HUES6 (cell line): ENCODE measurements at regions not wholly inside any gene's neighbourhood (a gene's known extent, or its start where the extent isn't known, plus 50 kb on each side); places are given as distances from the start of the nearest gene placed in this dataset.

Experiments
- H3K27ac ChIP-seq: 2 replicates; pipeline ENCODE4 v1.7.0; 2013; ENCODE audit warnings: low read depth, mild to moderate bottlenecking, low read length, inconsistent platforms
- H3K27me3 ChIP-seq: 2 replicates; pipeline ENCODE4 v1.6.1; 2013; ENCODE audit warnings: low read length; ENCODE audit not compliant: control insufficient read depth, insufficient read depth
- H3K36me3 ChIP-seq: 2 replicates; pipeline ENCODE4 v1.6.1; 2013; ENCODE audit warnings: low read length; ENCODE audit not compliant: control insufficient read depth, insufficient read depth
- H3K4me1 ChIP-seq: 2 replicates; pipeline ENCODE4 v1.6.1; 2013; ENCODE audit warnings: low read length; ENCODE audit not compliant: control insufficient read depth, insufficient read depth
- H3K4me3 ChIP-seq: 2 replicates; pipeline ENCODE4 v1.5.1; 2013; ENCODE audit warnings: low read depth, low read length
- H3K9ac ChIP-seq: one replicate; pipeline ENCODE4 v1.6.1; 2013; ENCODE audit warnings: mild to moderate bottlenecking, low read length
- H3K9me3 ChIP-seq: 2 replicates; pipeline ENCODE4 v1.6.1; 2013; ENCODE audit warnings: low read depth, low read length; ENCODE audit not compliant: control insufficient read depth, insufficient read depth

- Histone ChIP-seq H3K4me1 (peaks cover 31% of the 10 kb centered on the region), H3K27ac (no peak overlapping the region), H3K4me3 (no peak overlapping the region), H3K27me3 (no peaks in the 10 kb centered on the region), H3K9ac (no peak overlapping the region), H3K36me3 (no peaks in the 10 kb centered on the region), H3K9me3 (no peaks in the 10 kb centered on the region)
Observed at GRCh38 chr5:88556406-88556805, 287.8 kb upstream of the TMEM161B start.

GRCh38 chr5:88555674-88556073 lies 287.0 kb upstream of the TMEM161B start:
- Histone ChIP-seq H3K36me3 (no peaks in the 10 kb centered on the region), H3K27me3 (no peaks in the 10 kb centered on the region), H3K4me3 (no peak overlapping the region), H3K4me1 (peaks cover 31% of the 10 kb centered on the region), H3K9me3 (no peaks in the 10 kb centered on the region), H3K9ac (no peak overlapping the region), H3K27ac (no peak overlapping the region)

GRCh38 chr5:88553986-88554385 lies 285.3 kb upstream of the TMEM161B start:
- Histone ChIP-seq H3K27me3 (no peaks in the 10 kb centered on the region), H3K27ac (no peak overlapping the region), H3K9ac (no peak overlapping the region), H3K9me3 (no peaks in the 10 kb centered on the region), H3K36me3 (no peaks in the 10 kb centered on the region), H3K4me1 (peaks cover 31% of the 10 kb centered on the region), H3K4me3 (no peak overlapping the region)

DNA sequence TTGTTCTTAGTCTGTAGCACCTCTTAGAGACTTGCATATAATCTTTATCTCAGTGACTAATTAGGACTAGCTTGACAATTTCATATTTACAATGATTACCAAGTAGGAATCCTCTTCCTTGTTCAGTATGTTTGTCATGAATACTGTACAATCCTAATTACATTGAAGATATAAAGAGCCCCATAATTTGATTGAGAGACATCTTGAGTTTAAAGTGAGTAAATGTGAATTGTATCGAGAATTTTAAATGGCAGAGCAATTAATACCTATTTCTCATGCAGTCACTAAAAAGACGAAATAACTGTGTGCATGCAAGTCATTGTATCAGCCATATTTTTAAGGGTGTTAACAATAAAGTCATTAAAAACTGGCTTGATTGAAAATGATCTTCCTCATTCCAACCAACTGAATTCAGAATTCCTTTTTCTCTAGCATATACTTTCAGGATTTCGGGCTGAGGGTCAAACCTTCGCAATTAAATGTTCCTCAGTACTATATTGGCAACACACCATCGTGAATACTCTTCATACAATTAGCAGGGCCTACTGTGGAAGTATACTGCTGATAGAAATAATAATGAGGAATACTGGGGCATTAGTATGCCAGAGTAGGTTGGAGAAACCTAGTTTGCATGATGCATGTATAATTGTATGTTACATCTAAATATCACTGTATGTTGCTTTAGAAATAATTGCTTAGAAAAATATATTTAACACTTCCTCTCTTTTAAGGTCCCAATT lies 284.7 kb upstream of the TMEM161B start:
- Histone ChIP-seq H3K27ac (no peak overlapping the region), H3K4me3 (no peak overlapping the region), H3K9ac (no peak overlapping the region), H3K4me1 (peaks cover 30% of the 10 kb centered on the region), H3K36me3 (no peaks in the 10 kb centered on the region), H3K9me3 (no peaks in the 10 kb centered on the region), H3K27me3 (no peaks in the 10 kb centered on the region)

GRCh38 chr5:88552426-88552825 lies 283.8 kb upstream of the TMEM161B start:
- Histone ChIP-seq H3K27ac (no peak overlapping the region), H3K4me3 (no peak overlapping the region)

DNA sequence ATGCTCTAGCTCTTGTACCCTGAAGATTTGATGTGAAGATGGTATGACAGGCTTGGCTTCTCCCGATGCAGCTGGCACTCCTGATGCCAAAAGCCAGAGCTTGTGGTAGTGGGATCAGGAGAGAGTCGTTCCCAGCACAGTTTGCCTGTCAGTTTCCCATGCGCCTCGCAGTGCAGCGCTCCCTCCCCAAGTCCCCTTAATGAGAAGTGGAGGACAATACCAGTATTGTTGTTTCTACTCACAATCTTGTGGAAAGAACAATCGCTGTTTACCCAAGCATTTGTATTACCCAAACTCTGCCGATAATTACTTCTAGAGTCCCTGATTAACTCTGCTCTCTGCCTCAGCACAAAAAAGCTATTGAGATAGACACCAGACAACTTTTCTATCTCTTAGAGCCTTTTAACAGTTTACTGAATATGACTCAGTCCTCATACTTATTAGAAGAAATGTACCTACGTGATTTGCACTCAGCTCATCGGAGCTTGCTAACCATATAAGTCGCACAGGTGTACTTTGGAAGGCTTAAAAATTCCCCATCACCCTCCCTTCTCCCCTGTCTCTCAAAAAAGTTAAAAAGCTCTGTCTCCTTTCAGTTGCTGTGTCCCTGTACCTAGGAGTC lies 283.2 kb upstream of the TMEM161B start:
- H3K36me3 ChIP-seq, result no peaks in the 10 kb centered on the region
- H3K4me3 ChIP-seq, result no peak overlapping the region
- no peaks in the 10 kb centered on the region for H3K27me3 ChIP-seq
- H3K9ac ChIP-seq, result no peak overlapping the region
- no peak overlapping the region for H3K27ac ChIP-seq
- no peaks in the 10 kb centered on the region for H3K9me3 ChIP-seq
- peaks cover 24% of the 10 kb centered on the region for H3K4me1 ChIP-seq

More at GRCh38 chr5:88552426-88552825, 283.8 kb upstream of the TMEM161B start:
- Histone ChIP-seq H3K9me3 (no peaks in the 10 kb centered on the region), H3K9ac (no peak overlapping the region), H3K27me3 (no peaks in the 10 kb centered on the region), H3K36me3 (no peaks in the 10 kb centered on the region), H3K4me1 (peaks cover 25% of the 10 kb centered on the region)

DNA sequence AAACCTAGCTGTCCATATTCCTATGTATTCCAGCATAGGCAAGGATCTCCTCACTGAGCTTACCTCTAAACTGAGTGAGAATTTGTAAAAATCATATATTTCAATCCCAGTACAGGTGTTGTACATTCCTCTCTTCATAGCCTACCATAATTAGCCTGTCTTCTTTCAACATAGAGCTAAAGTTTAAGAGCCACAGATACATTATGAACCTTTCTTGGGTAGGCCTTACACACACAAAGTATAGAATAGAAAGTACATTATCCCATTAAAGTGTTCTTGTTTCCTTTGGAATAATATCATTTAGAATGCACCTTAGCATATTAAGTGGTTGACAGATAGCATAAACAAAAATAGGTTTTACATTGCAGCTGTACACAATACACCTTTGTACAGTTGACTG lies 282.1 kb upstream of the TMEM161B start:
- Histone ChIP-seq H3K4me3 (no peak overlapping the region), H3K27ac (no peak overlapping the region), H3K27me3 (no peaks in the 10 kb centered on the region), H3K9me3 (no peaks in the 10 kb centered on the region), H3K4me1 (peaks cover 13% of the 10 kb centered on the region), H3K9ac (no peak overlapping the region), H3K36me3 (no peaks in the 10 kb centered on the region)

DNA sequence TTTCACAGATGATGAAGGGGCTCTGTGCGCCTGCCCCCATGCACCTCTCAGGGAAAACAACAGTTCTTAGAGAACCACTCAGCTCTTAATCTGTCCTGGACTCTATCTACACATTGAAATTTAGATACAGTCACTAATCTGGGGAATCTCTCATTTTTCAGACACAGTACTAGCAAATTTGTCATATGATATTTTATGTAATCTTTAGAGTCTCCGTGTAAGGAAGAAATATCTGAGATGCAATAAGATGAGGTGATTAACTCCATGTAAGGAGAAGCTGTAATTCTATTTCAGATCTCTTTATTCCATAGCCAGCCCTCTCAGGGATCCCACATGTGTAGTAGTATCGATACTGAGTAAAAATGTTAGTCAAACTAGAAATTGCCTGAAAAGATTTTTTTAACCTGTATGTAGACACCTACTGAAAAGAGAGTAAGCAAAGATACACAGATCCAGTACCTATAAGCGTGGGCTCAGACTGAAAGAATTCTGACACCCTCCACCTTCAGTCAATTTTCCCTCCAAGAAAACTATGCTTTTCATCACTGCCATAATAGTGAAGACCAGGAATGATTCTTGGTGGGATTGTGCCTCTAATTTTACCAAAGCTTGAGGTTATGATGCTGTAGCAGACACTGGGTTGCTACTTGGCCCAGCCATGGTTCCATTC lies 279.6 kb upstream of the TMEM161B start:
- no peak overlapping the region for H3K4me3 ChIP-seq
- H3K27ac ChIP-seq, result no peak overlapping the region
- peaks cover 8% of the 10 kb centered on the region; the same call in 1 of the 2 replicates for H3K4me1 ChIP-seq
- no peaks in the 10 kb centered on the region for H3K36me3 ChIP-seq
- no peak overlapping the region for H3K9ac ChIP-seq
- H3K9me3 ChIP-seq, result no peaks in the 10 kb centered on the region
- H3K27me3 ChIP-seq, result no peaks in the 10 kb centered on the region

- Histone ChIP-seq H3K27me3 (no peaks in the 10 kb centered on the region), H3K4me3 (no peak overlapping the region), H3K36me3 (no peaks in the 10 kb centered on the region), H3K9ac (no peak overlapping the region), H3K9me3 (no peaks in the 10 kb centered on the region), H3K27ac (no peak overlapping the region), H3K4me1 (no peaks in the 10 kb centered on the region)
Observed at GRCh38 chr5:88545338-88545737, 276.7 kb upstream of the TMEM161B start.

DNA sequence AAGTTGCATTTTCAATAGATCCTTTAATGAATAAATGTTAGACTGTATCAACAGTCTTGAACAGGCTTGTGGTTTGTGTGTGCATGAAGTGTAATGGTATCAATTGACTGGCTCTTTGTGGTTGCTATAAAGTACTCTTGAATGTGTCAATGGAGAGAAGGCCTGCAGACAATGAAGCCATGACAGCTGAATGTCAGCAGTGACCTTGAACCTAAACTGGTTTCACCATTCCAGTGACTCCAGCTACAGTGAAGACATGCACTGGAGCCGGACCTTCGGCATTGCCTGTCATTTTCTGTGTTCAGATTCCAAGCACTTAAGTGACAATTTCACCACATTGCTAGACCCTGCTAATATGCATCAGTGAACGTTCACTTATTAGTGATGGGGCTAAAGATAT lies 276.0 kb upstream of the TMEM161B start:
- peaks cover 6% of the 10 kb centered on the region for H3K4me1 ChIP-seq
- H3K9ac ChIP-seq, result no peak overlapping the region
- no peak overlapping the region for H3K27ac ChIP-seq
- H3K36me3 ChIP-seq, result no peaks in the 10 kb centered on the region
- H3K27me3 ChIP-seq, result no peaks in the 10 kb centered on the region
- H3K4me3 ChIP-seq, result no peak overlapping the region
- H3K9me3 ChIP-seq, result no peaks in the 10 kb centered on the region

GRCh38 chr5:88544136-88544645 lies 275.5 kb upstream of the TMEM161B start:
- H3K9me3 ChIP-seq, result no peaks in the 10 kb centered on the region
- H3K27me3 ChIP-seq, result no peaks in the 10 kb centered on the region
- no peak overlapping the region for H3K9ac ChIP-seq
- H3K4me1 ChIP-seq, result peaks cover 10% of the 10 kb centered on the region
- no peak overlapping the region for H3K4me3 ChIP-seq
- no peak overlapping the region for H3K27ac ChIP-seq
- H3K36me3 ChIP-seq, result no peaks in the 10 kb centered on the region
